Breast epithelium (tissue), 4 donors: ENCODE measurements at regions not wholly inside any gene's neighbourhood (a gene's known extent, or its start where the extent isn't known, plus 50 kb on each side); places are given as distances from the start of the nearest gene placed in this dataset.

ENCODE experiments used
- DNase-seq, 2 donors: peaks; one replicate each; pipeline ENCODE4 v3.0.0-alpha.2; 2019; ENCODE audit warnings: low spot score in 2 of 2
- H3K27ac ChIP-seq, 2 donors: fragments of 200-600 bp; sonication (generic) in 1 of 2; one replicate each; pipeline ENCODE4 v1.5.1; 2016 to 2019; ENCODE audit warnings: mild to moderate bottlenecking in 1 of 2
- H3K27me3 ChIP-seq, 2 donors: fragments of 200-600 bp; sonication (generic) in 1 of 2; one replicate each; pipeline versions ENCODE4 v1.5.1 to v1.6.0; 2017 to 2019; ENCODE audit warnings: control low read depth in 1 of 2, mild to moderate bottlenecking in 1 of 2
- H3K36me3 ChIP-seq: fragments of 200-600 bp; one replicate; pipeline ENCODE4 v1.5.1; 2019
- H3K4me1 ChIP-seq, 2 donors: fragments of 200-600 bp; sonication (generic); one replicate each; pipeline ENCODE4 v1.5.1; 2016 to 2019; ENCODE audit warnings: control low read depth in 1 of 2
- H3K4me3 ChIP-seq, 3 donors: fragments of 200-600 bp; sonication (generic); 1 replicate in 2 of 3; 2 replicates in 1 of 3; pipeline ENCODE4 v1.5.1; 2016 to 2019; ENCODE audit warnings: mild to moderate bottlenecking in 3 of 3, moderate library complexity in 2 of 3
- H3K9me3 ChIP-seq, 2 donors: fragments of 200-600 bp; sonication (generic) in 1 of 2; one replicate each; pipeline ENCODE4 v1.5.1; 2016 to 2019; ENCODE audit warnings: control low read depth in 1 of 2
- POLR2A ChIP-seq: fragments of 450-650 bp; IDR thresholded peaks from one replicate; pipeline ENCODE4 v1.6.1; 2016; ENCODE audit warnings: antibody characterized with exemption, mild to moderate bottlenecking, moderate library complexity
- POLR2AphosphoS5 ChIP-seq, 3 donors: sonication (generic); formaldehyde crosslinking; IDR thresholded peaks; one replicate each; pipeline ENCODE4 v1.6.1; 2017; ENCODE audit warnings: antibody characterized with exemption in 3 of 3
- intact Hi-C: fragments of 100-400 bp; cut with DNase I; formaldehyde crosslinking; loops from one replicate; pipeline ENCODE4 v1.15.1; 2023; ENCODE audit warnings: low total_unique reads
- TF ChIP-seq, protein P1 (sequence below), 3 donors: fragments of 450-650 bp; IDR thresholded peaks; one replicate each; pipeline ENCODE4 v1.5.1; 2016 to 2017; ENCODE audit warnings: antibody characterized with exemption in 3 of 3, mild to moderate bottlenecking in 3 of 3, moderate library complexity in 3 of 3

- Histone ChIP-seq H3K27ac (no peak overlapping the region), H3K4me1 (no peaks in the 10 kb centered on the region), H3K4me3 (no peak overlapping the region), H3K36me3 (no peaks in the 10 kb centered on the region), H3K27me3 (no peaks in the 10 kb centered on the region), H3K9me3 (peaks cover 0 to 7% of the 10 kb centered on the region in 2 donors)
- no peak for DNase-seq
- TF ChIP-seq, protein P1, sequence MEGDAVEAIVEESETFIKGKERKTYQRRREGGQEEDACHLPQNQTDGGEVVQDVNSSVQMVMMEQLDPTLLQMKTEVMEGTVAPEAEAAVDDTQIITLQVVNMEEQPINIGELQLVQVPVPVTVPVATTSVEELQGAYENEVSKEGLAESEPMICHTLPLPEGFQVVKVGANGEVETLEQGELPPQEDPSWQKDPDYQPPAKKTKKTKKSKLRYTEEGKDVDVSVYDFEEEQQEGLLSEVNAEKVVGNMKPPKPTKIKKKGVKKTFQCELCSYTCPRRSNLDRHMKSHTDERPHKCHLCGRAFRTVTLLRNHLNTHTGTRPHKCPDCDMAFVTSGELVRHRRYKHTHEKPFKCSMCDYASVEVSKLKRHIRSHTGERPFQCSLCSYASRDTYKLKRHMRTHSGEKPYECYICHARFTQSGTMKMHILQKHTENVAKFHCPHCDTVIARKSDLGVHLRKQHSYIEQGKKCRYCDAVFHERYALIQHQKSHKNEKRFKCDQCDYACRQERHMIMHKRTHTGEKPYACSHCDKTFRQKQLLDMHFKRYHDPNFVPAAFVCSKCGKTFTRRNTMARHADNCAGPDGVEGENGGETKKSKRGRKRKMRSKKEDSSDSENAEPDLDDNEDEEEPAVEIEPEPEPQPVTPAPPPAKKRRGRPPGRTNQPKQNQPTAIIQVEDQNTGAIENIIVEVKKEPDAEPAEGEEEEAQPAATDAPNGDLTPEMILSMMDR (IDR thresholded peaks at IDR 0.05): no peak
- TF ChIP-seq POLR2A: no peak
- intact Hi-C loops: no loop called here
Observed at GRCh38 chr9:126096340-126096739, 230.3 kb upstream of the MVB12B start.

DNA sequence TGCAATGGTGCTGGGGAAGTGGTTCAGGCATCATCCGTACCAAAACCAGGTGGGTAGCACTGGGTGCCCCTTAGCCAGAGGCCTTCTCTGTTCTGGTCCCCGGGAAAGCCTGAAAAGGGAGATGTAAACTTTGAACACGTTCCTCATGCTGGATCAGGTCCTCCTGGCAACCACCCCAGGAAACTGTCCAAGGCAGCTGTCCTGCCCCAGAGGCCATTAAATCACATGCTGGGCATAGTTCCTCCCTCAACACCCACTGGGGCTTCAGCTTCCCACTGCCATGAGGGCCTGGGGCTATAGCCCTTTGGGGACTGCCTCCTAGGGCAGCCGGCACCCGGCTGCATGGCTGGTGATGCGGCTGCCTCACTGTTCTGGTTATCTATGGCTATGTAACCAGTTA is 228.9 kb upstream of the MVB12B start:
- Histone ChIP-seq H3K9me3 (peaks cover 0 to 7% of the 10 kb centered on the region in 2 donors), H3K4me1 (no peaks in the 10 kb centered on the region), H3K27me3 (no peaks in the 10 kb centered on the region), H3K27ac (no peak overlapping the region), H3K4me3 (no peak overlapping the region), H3K36me3 (no peaks in the 10 kb centered on the region)
- TF ChIP-seq POLR2A (no peak), POLR2AphosphoS5 (IDR thresholded peaks at IDR 0.05) (no peak)
- TF ChIP-seq, protein P1 (IDR thresholded peaks at IDR 0.05): no peak
- DNase-seq: no peak
- intact Hi-C loops: no loop called here

GRCh38 chr9:126106404-126106803 is 220.2 kb upstream of the MVB12B start:
- no peaks in the 10 kb centered on the region for H3K36me3 ChIP-seq
- H3K9me3 ChIP-seq: no peaks in the 10 kb centered on the region
- intact Hi-C loops: no loop called here
- H3K27me3 ChIP-seq: peaks cover 0 to 37% of the 10 kb centered on the region in 2 donors
- no peak overlapping the region for H3K4me3 ChIP-seq
- TF ChIP-seq POLR2AphosphoS5 (IDR thresholded peaks at IDR 0.05) (no peak), POLR2A (no peak)
- TF ChIP-seq, protein P1 (IDR thresholded peaks at IDR 0.05): no peak
- no peak overlapping the region for H3K27ac ChIP-seq
- DNase-seq: no peak
- no peaks in the 10 kb centered on the region for H3K4me1 ChIP-seq

DNA sequence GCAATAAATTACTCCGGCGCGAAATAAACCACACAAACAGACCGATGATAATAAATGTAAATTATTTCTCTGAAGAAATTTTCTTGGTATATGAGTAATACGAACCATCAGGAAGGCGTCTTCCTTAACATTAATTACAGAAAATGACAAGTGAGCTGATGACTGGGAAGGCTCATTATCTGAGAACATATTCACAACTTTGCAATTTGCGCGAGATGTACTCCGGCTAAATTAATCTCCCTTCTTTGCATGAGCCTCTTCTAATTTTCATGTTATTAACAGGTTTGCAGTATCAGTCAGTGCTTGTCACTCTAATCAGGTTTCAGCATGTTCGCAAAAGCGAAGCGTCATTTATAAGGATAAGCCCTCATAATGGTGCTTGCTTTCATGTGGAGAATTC is 218.9 kb upstream of the MVB12B start:
- no peaks in the 10 kb centered on the region for H3K36me3 ChIP-seq
- DNase-seq: no peak
- intact Hi-C loops: no loop called here

GRCh38 chr9:126108240-126108639 is 218.4 kb upstream of the MVB12B start:
- H3K4me3 ChIP-seq: no peak overlapping the region
- no peak for DNase-seq
- intact Hi-C loops: no loop called here
- no peak overlapping the region for H3K27ac ChIP-seq
- no peaks in the 10 kb centered on the region for H3K9me3 ChIP-seq
- TF ChIP-seq, protein P1 (IDR thresholded peaks at IDR 0.05): no peak
- no peak for TF ChIP-seq POLR2A
- no peak for TF ChIP-seq POLR2AphosphoS5 (IDR thresholded peaks at IDR 0.05)
- peaks cover 0 to 49% of the 10 kb centered on the region in 2 donors for H3K27me3 ChIP-seq
- H3K36me3 ChIP-seq: no peaks in the 10 kb centered on the region
- H3K4me1 ChIP-seq: no peaks in the 10 kb centered on the region

More for the DNA sequence above, 218.9 kb upstream of the MVB12B start:
- H3K9me3 ChIP-seq: no peaks in the 10 kb centered on the region
- no peak overlapping the region for H3K4me3 ChIP-seq
- H3K27me3 ChIP-seq: peaks cover 0 to 45% of the 10 kb centered on the region in 2 donors
- TF ChIP-seq, protein P1 (IDR thresholded peaks at IDR 0.05): no peak
- no peak for TF ChIP-seq POLR2AphosphoS5 (IDR thresholded peaks at IDR 0.05)
- no peak for TF ChIP-seq POLR2A
- H3K27ac ChIP-seq: no peak overlapping the region
- H3K4me1 ChIP-seq: no peaks in the 10 kb centered on the region
